ENCODE measurements at regions not wholly inside any gene's neighbourhood (a gene's known extent, or its start where the extent isn't known, plus 50 kb on each side); places are given as distances from the start of the nearest gene placed in this dataset.

- TF ChIP-seq RFX1 (IDR thresholded peaks at IDR 0.05) (no peak), HDAC2 (CRISPR knock-in tag; IDR thresholded peaks at IDR 0.05) (no peak)
These were observed 141.0 kb downstream of the VCY start for GRCh38 chrY:13845276-13845675.
